ENCODE measurements at regions not wholly inside any gene's neighbourhood (a gene's known extent, or its start where the extent isn't known, plus 50 kb on each side); places are given as distances from the start of the nearest gene placed in this dataset.

GRCh38 chr9:13330396-13331004, 51.0 kb upstream of the MPDZ start:
- TF ChIP-seq CTCF (IDR thresholded peaks at IDR 0.05; ENCODE audit: low read length): no peak
- TF ChIP-seq EZH2 (optimal IDR thresholded peaks at IDR 0.05; ENCODE audit: low read depth, low read length): no peak
